GM23338 (cell line): ENCODE measurements at regions not wholly inside any gene's neighbourhood (a gene's known extent, or its start where the extent isn't known, plus 50 kb on each side); places are given as distances from the start of the nearest gene placed in this dataset.
"Not testable (repeated sequence)": the region's sequence is repeated elsewhere in the genome, so short reads cannot be mapped to it uniquely, and the experiment has no call there.

Source experiments
- CREB1 ChIP-seq: fragments of 250-450 bp; sonication (Bioruptor Pico); IDR thresholded peaks from 2 replicates; pipeline ENCODE4 v1.5.0; 2020; ENCODE audit warnings: low read depth, mild to moderate bottlenecking, moderate library complexity
- ETS1 ChIP-seq: IDR thresholded peaks from 2 replicates; pipeline ENCODE4 v1.6.1; 2016; ENCODE audit warnings: antibody characterized with exemption
- EZH2 ChIP-seq: fragments of 200-600 bp; sonication (generic); IDR thresholded peaks from one replicate; pipeline ENCODE4 v1.8.0; 2017; ENCODE audit warnings: antibody characterized with exemption, mild to moderate bottlenecking, low read depth; ENCODE audit not compliant: unreplicated experiment
- EZH2phosphoT487 ChIP-seq: fragments of 200-600 bp; sonication (generic); IDR thresholded peaks from one replicate; pipeline ENCODE4 v1.8.1; 2018; ENCODE audit warnings: antibody characterized with exemption; ENCODE audit not compliant: unreplicated experiment
- JUNB ChIP-seq: IDR thresholded peaks from one replicate; pipeline ENCODE4 v1.6.1; 2016; ENCODE audit warnings: antibody characterized with exemption; ENCODE audit not compliant: unreplicated experiment
- NANOG ChIP-seq: IDR thresholded peaks from 2 replicates; pipeline ENCODE4 v1.6.1; 2016; ENCODE audit warnings: antibody characterized with exemption, borderline replicate concordance
- POLR2AphosphoS5 ChIP-seq: IDR thresholded peaks from 2 replicates; pipeline ENCODE4 v1.6.1; 2016; ENCODE audit warnings: antibody characterized with exemption, low read depth
- REST ChIP-seq: IDR thresholded peaks from one replicate; pipeline ENCODE4 v1.6.1; 2018; ENCODE audit warnings: antibody characterized with exemption; ENCODE audit not compliant: unreplicated experiment
- STAT1 ChIP-seq: IDR thresholded peaks from one replicate; pipeline ENCODE4 v1.6.1; 2016; ENCODE audit warnings: antibody characterized with exemption; ENCODE audit not compliant: unreplicated experiment
- ZNF462 ChIP-seq: fragments of 250-450 bp; sonication (Bioruptor Pico); IDR thresholded peaks from 2 replicates; pipeline ENCODE4 v1.5.0; 2020; ENCODE audit warnings: mild to moderate bottlenecking, moderate library complexity
- TF ChIP-seq, protein P1 (sequence below), 2 experiments: fragments of 200-600 bp in 1 of 2; sonication (generic) in 1 of 2; conservative IDR thresholded peaks; 2 replicates each; pipeline versions ENCODE4 v1.5.1 to v1.6.1; 2016 to 2017; ENCODE audit warnings: antibody characterized with exemption in 2 of 2, low read depth in 2 of 2, mild to moderate bottlenecking in 2 of 2, moderate library complexity in 1 of 2

GRCh38 chr18:14989569-14989968 lies 241.6 kb downstream of the ANKRD30B start:
- TF ChIP-seq, protein P1, sequence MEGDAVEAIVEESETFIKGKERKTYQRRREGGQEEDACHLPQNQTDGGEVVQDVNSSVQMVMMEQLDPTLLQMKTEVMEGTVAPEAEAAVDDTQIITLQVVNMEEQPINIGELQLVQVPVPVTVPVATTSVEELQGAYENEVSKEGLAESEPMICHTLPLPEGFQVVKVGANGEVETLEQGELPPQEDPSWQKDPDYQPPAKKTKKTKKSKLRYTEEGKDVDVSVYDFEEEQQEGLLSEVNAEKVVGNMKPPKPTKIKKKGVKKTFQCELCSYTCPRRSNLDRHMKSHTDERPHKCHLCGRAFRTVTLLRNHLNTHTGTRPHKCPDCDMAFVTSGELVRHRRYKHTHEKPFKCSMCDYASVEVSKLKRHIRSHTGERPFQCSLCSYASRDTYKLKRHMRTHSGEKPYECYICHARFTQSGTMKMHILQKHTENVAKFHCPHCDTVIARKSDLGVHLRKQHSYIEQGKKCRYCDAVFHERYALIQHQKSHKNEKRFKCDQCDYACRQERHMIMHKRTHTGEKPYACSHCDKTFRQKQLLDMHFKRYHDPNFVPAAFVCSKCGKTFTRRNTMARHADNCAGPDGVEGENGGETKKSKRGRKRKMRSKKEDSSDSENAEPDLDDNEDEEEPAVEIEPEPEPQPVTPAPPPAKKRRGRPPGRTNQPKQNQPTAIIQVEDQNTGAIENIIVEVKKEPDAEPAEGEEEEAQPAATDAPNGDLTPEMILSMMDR (conservative IDR thresholded peaks at IDR 0.05; ENCODE audit: low read depth in 2 of 2): not testable (repeated sequence)
- TF ChIP-seq EZH2; POLR2AphosphoS5; EZH2phosphoT487; CREB1 (CRISPR knock-in tag); STAT1; JUNB; ETS1; ZNF462 (CRISPR knock-in tag); REST; NANOG: not testable (repeated sequence)
